ENCODE measurements at regions not wholly inside any gene's neighbourhood (a gene's known extent, or its start where the extent isn't known, plus 50 kb on each side); places are given as distances from the start of the nearest gene placed in this dataset.
"Not testable (repeated sequence)": the region's sequence is repeated elsewhere in the genome, so short reads cannot be mapped to it uniquely, and the experiment has no call there.

- not testable (repeated sequence) for TF ChIP-seq EZH2 (IDR thresholded peaks at IDR 0.05; ENCODE audit: borderline replicate concordance, low read depth, low read length, poor library complexity, severe bottlenecking); CTCF (conservative IDR thresholded peaks at IDR 0.05; ENCODE audit: low read depth, low read length)
Observed at GRCh38 chr3:153378366-153378765, 216.3 kb downstream of the RAP2B start.
